Parathyroid adenoma (tissue), 2 donors: ENCODE measurements at regions not wholly inside any gene's neighbourhood (a gene's known extent, or its start where the extent isn't known, plus 50 kb on each side); places are given as distances from the start of the nearest gene placed in this dataset.

Source experiments
- H2AFZ ChIP-seq: fragments of 300-600 bp; sonication (generic); one replicate; pipeline ENCODE4 v1.7.0; 2017; ENCODE audit warnings: antibody characterized with exemption, mild to moderate bottlenecking
- H3K27ac ChIP-seq: fragments of 300-600 bp; sonication (generic); one replicate; pipeline ENCODE4 v1.7.0; 2017
- H3K27me3 ChIP-seq: fragments of 300-600 bp; sonication (generic); one replicate; pipeline ENCODE4 v1.7.0; 2017; ENCODE audit warnings: low read length; ENCODE audit not compliant: control insufficient read depth, insufficient read depth
- H3K36me3 ChIP-seq: fragments of 300-600 bp; sonication (generic); one replicate; pipeline ENCODE4 v1.7.0; 2017; ENCODE audit warnings: low read length; ENCODE audit not compliant: control insufficient read depth, insufficient read depth
- H3K4me1 ChIP-seq: fragments of 300-600 bp; sonication (generic); one replicate; pipeline ENCODE4 v1.7.0; 2017; ENCODE audit warnings: control low read depth
- H3K4me2 ChIP-seq: fragments of 300-600 bp; sonication (generic); one replicate; pipeline ENCODE4 v1.7.0; 2017; ENCODE audit warnings: low read length
- H3K4me3 ChIP-seq: fragments of 300-600 bp; sonication (generic); one replicate; pipeline ENCODE4 v1.7.0; 2017; ENCODE audit warnings: low read depth, low read length
- H3K79me2 ChIP-seq: fragments of 300-600 bp; sonication (generic); one replicate; pipeline ENCODE4 v1.7.0; 2017; ENCODE audit warnings: control low read depth
- H3K9ac ChIP-seq: fragments of 300-600 bp; sonication (generic); one replicate; pipeline ENCODE4 v1.7.0; 2017; ENCODE audit warnings: mild to moderate bottlenecking
- H3K9me3 ChIP-seq: fragments of 300-600 bp; sonication (generic); one replicate; pipeline ENCODE4 v1.7.0; 2017; ENCODE audit warnings: low read length; ENCODE audit not compliant: control insufficient read depth
- CTCF ChIP-seq: fragments of 300-600 bp; sonication (generic); IDR thresholded peaks from one replicate; pipeline ENCODE4 v1.7.0; 2017; ENCODE audit warnings: antibody characterized with exemption, mild to moderate bottlenecking
- donor health status: primary hyperparathyroidism.

GRCh38 chr7:42590771-42591310 is 321.0 kb downstream of the C7orf25 start:
- Histone ChIP-seq H3K27ac (no peak overlapping the region), H3K4me2 (no peak overlapping the region)
- no peak for TF ChIP-seq CTCF

GRCh38 chr7:42588876-42589275 is 323.0 kb downstream of the C7orf25 start:
- no peaks in the 10 kb centered on the region for H3K27me3 ChIP-seq
- no peaks in the 10 kb centered on the region for H3K4me1 ChIP-seq
- H3K4me3 ChIP-seq = no peak overlapping the region
- H3K27ac ChIP-seq = no peak overlapping the region
- no peaks in the 10 kb centered on the region for H3K9me3 ChIP-seq
- no peak overlapping the region for H3K9ac ChIP-seq
- H2AFZ ChIP-seq = no peak overlapping the region
- H3K36me3 ChIP-seq = no peaks in the 10 kb centered on the region
- no peak overlapping the region for H3K4me2 ChIP-seq
- no peaks in the 10 kb centered on the region for H3K79me2 ChIP-seq
- TF ChIP-seq CTCF = no peak

More at GRCh38 chr7:42590771-42591310, 321.0 kb downstream of the C7orf25 start:
- Histone ChIP-seq H3K4me1 (no peaks in the 10 kb centered on the region), H3K27me3 (no peaks in the 10 kb centered on the region), H2AFZ (no peak overlapping the region), H3K79me2 (no peaks in the 10 kb centered on the region), H3K9ac (no peak overlapping the region), H3K9me3 (no peaks in the 10 kb centered on the region), H3K4me3 (no peak overlapping the region), H3K36me3 (no peaks in the 10 kb centered on the region)

GRCh38 chr7:42587806-42588205 is 324.1 kb downstream of the C7orf25 start:
- Histone ChIP-seq H3K4me3 (no peak overlapping the region), H3K9ac (no peak overlapping the region), H3K36me3 (no peaks in the 10 kb centered on the region), H3K27ac (no peak overlapping the region), H3K9me3 (no peaks in the 10 kb centered on the region), H2AFZ (no peak overlapping the region), H3K27me3 (no peaks in the 10 kb centered on the region), H3K4me2 (no peak overlapping the region), H3K79me2 (no peaks in the 10 kb centered on the region), H3K4me1 (no peaks in the 10 kb centered on the region)
- TF ChIP-seq CTCF = no peak

GRCh38 chr7:42580061-42580460 is 331.8 kb downstream of the C7orf25 start:
- Histone ChIP-seq H2AFZ (no peak overlapping the region), H3K79me2 (no peaks in the 10 kb centered on the region), H3K27ac (no peak overlapping the region), H3K9me3 (peaks cover 3% of the 10 kb centered on the region), H3K4me3 (no peak overlapping the region), H3K36me3 (no peaks in the 10 kb centered on the region), H3K9ac (no peak overlapping the region), H3K4me1 (no peaks in the 10 kb centered on the region), H3K4me2 (no peak overlapping the region), H3K27me3 (no peaks in the 10 kb centered on the region)
- TF ChIP-seq CTCF = no peak

GRCh38 chr7:42575171-42575570 is 336.7 kb downstream of the C7orf25 start:
- TF ChIP-seq CTCF = no peak
- no peaks in the 10 kb centered on the region for H3K27me3 ChIP-seq
- H3K79me2 ChIP-seq = no peaks in the 10 kb centered on the region
- no peak overlapping the region for H3K4me3 ChIP-seq
- no peak overlapping the region for H3K27ac ChIP-seq
- H3K9ac ChIP-seq = no peak overlapping the region
- H3K4me1 ChIP-seq = no peaks in the 10 kb centered on the region
- H3K36me3 ChIP-seq = no peaks in the 10 kb centered on the region
- no peak overlapping the region for H3K4me2 ChIP-seq
- H2AFZ ChIP-seq = no peak overlapping the region
- peaks cover 3% of the 10 kb centered on the region for H3K9me3 ChIP-seq
